Endothelial cell of umbilical vein (primary cell): ENCODE measurements at regions not wholly inside any gene's neighbourhood (a gene's known extent, or its start where the extent isn't known, plus 50 kb on each side); places are given as distances from the start of the nearest gene placed in this dataset.
"Not testable (repeated sequence)": the region's sequence is repeated elsewhere in the genome, so short reads cannot be mapped to it uniquely, and the experiment has no call there.

ENCODE experiments used
- BruUV-seq: library from RNA; stranded (reverse); fragments of 400-500 nt; replicated peaks from 2 replicates; lab custom pipeline; 2021; lab: Mats Ljungman, UMichigan
- CTCF ChIA-PET: fragments of 300-600, 350-600 bp; sonication (Branson Sonifier 250); formaldehyde crosslinking; loops from one replicate; lab custom pipeline; 2021; ENCODE audit warnings: antibody characterized with exemption, inconsistent platforms; lab: Charles Lee
- POLR2A ChIA-PET: fragments of 300-600, 350-600 bp; sonication (Branson Sonifier 250); formaldehyde crosslinking; loops from one replicate; lab custom pipeline; 2021; ENCODE audit warnings: antibody characterized with exemption, inconsistent platforms; lab: Charles Lee
- DNase-seq: peaks from one replicate; pipeline ENCODE4 v3.0.0-alpha.2; 2011; ENCODE audit warnings: low read depth, low spot score
- FAIRE-seq: peaks from 2 replicates; lab custom pipeline; 2011; peaks lifted over from hg19 to GRCh38; lab: Jason Lieb, UNC
- H2AFZ ChIP-seq: 2 replicates; pipeline ENCODE4 v1.6.0; 2012; ENCODE audit warnings: low read depth, low read length, control low read depth, inconsistent platforms
- H3K27ac ChIP-seq: 2 replicates; pipeline ENCODE4 v1.5.1; 2011; ENCODE audit warnings: low read depth, mild to moderate bottlenecking, control low read depth, low read length, moderate library complexity; ENCODE audit not compliant: insufficient read depth
- H3K27me3 ChIP-seq, 2 experiments: 2 replicates each; pipeline versions ENCODE4 v1.6.0 to v1.6.1; 2011; ENCODE audit warnings: low read length in 2 of 2, mixed read lengths in 1 of 2; ENCODE audit not compliant: control insufficient read depth in 2 of 2, insufficient read depth in 2 of 2
- H3K36me3 ChIP-seq, 2 experiments: 2 replicates in 1 of 2; 3 replicates in 1 of 2; pipeline ENCODE4 v1.5.1; 2011; ENCODE audit warnings: low read length in 2 of 2, mild to moderate bottlenecking in 1 of 2, moderate library complexity in 1 of 2; ENCODE audit not compliant: control insufficient read depth in 2 of 2, insufficient read depth in 2 of 2; ENCODE audit errors: extremely low read depth in 1 of 2
- H3K4me1 ChIP-seq: 3 replicates; pipeline ENCODE4 v1.5.1; 2011; ENCODE audit warnings: mild to moderate bottlenecking, low read length; ENCODE audit not compliant: control insufficient read depth, insufficient read depth; ENCODE audit errors: extremely low read depth
- H3K4me2 ChIP-seq: 2 replicates; pipeline ENCODE4 v1.6.1; 2011; ENCODE audit warnings: low read length, control low read depth, mixed read lengths; ENCODE audit not compliant: insufficient read depth
- H3K4me3 ChIP-seq, 3 experiments: fragments of 200-600 bp in 1 of 3; sonication (generic), shearing (Covaris generic) in 1 of 3; replicated peaks in 1 of 3; 2 replicates each; pipeline ENCODE4 v1.5.1; 2011 to 2016; ENCODE audit warnings: control low read depth in 3 of 3, low read length in 3 of 3, mild to moderate bottlenecking in 2 of 3, inconsistent platforms in 1 of 3, low read depth in 1 of 3, moderate library complexity in 1 of 3; ENCODE audit not compliant: insufficient read depth in 1 of 3
- H3K79me2 ChIP-seq: 2 replicates; pipeline ENCODE4 v1.6.0; 2012; ENCODE audit warnings: low read length, inconsistent platforms; ENCODE audit not compliant: control insufficient read depth, insufficient read depth
- H3K9ac ChIP-seq: replicated peaks from 2 replicates; pipeline ENCODE3; 2011; ENCODE audit warnings: low read length, control low read depth; ENCODE audit not compliant: insufficient read depth; ENCODE audit errors: extremely low read depth
- H3K9me1 ChIP-seq: replicated peaks from 3 replicates; pipeline ENCODE4 v1.6.0; 2011; ENCODE audit warnings: mild to moderate bottlenecking, low read length; ENCODE audit not compliant: control insufficient read depth, insufficient read depth; ENCODE audit errors: extremely low read depth
- H3K9me3 ChIP-seq: replicated peaks from 2 replicates; pipeline ENCODE4 v1.5.1; 2012; ENCODE audit warnings: low read length, inconsistent platforms; ENCODE audit not compliant: control insufficient read depth, insufficient read depth
- H4K20me1 ChIP-seq: replicated peaks from 2 replicates; pipeline ENCODE3; 2011; ENCODE audit warnings: mild to moderate bottlenecking, low read length; ENCODE audit not compliant: control insufficient read depth, insufficient read depth; ENCODE audit errors: extremely low read depth
- EZH2 ChIP-seq: IDR thresholded peaks from 2 replicates; pipeline ENCODE4 v1.6.1; 2012; ENCODE audit warnings: borderline replicate concordance, low read depth, mild to moderate bottlenecking, moderate library complexity, low read length, inconsistent platforms; ENCODE audit not compliant: severe bottlenecking
- FOS ChIP-seq: IDR thresholded peaks from 2 replicates; pipeline ENCODE4 v1.6.1; 2011; ENCODE audit warnings: mild to moderate bottlenecking, low read length, moderate library complexity, borderline replicate concordance; ENCODE audit not compliant: insufficient read depth
- GATA2 ChIP-seq: IDR thresholded peaks from 2 replicates; pipeline ENCODE4 v1.7.0; 2011; ENCODE audit warnings: low read depth, mild to moderate bottlenecking, moderate library complexity, mixed read lengths, low read length; ENCODE audit not compliant: insufficient read length, insufficient read depth
- JUN ChIP-seq: IDR thresholded peaks from 2 replicates; pipeline ENCODE4 v1.6.1; 2011; ENCODE audit warnings: borderline replicate concordance, low read depth; ENCODE audit not compliant: insufficient read length, insufficient read depth
- MYC ChIP-seq: IDR thresholded peaks from one replicate; pipeline ENCODE4 v1.6.1; 2011; ENCODE audit warnings: mild to moderate bottlenecking, low read depth, low read length
- POLR2A ChIP-seq: IDR thresholded peaks from 2 replicates; pipeline ENCODE4 v1.6.1; 2012; ENCODE audit warnings: low read depth, mild to moderate bottlenecking, control low read depth, low read length
- POLR2AphosphoS5 ChIP-seq: IDR thresholded peaks from 2 replicates; pipeline ENCODE4 v1.6.1; 2012; ENCODE audit warnings: low read depth, mild to moderate bottlenecking, control low read depth, low read length, moderate library complexity; ENCODE audit not compliant: insufficient read depth
- dilution Hi-C: fragments of 300-500 bp; cut with MboI; formaldehyde crosslinking; loops from one replicate; pipeline ENCODE4 v1.15.0; 2019; ENCODE audit warnings: low sequenced_read_pairs; ENCODE audit not compliant: extremely low pct_ligation_motif_present
- intact Hi-C: fragments of 100-400 bp; cut with micrococcal nuclease; formaldehyde crosslinking; loops from one replicate; pipeline ENCODE4 v1.10.0; 2022
- TF ChIP-seq, protein P1 (sequence below), 2 donors: IDR thresholded peaks; 1 replicate in 1 of 2; 2 replicates in 1 of 2; pipeline ENCODE4 v1.5.1; 2011; ENCODE audit warnings: low read length in 2 of 2, mild to moderate bottlenecking in 2 of 2, moderate library complexity in 2 of 2, control low read depth in 1 of 2, inconsistent platforms in 1 of 2, low read depth in 1 of 2; ENCODE audit not compliant: insufficient read depth in 1 of 2; ENCODE audit errors: extremely low read depth in 1 of 2
- TF ChIP-seq, protein P2 (sequence below): IDR thresholded peaks from 2 replicates; pipeline ENCODE4 v1.6.1; 2011; ENCODE audit not compliant: insufficient read depth, insufficient read length

DNA sequence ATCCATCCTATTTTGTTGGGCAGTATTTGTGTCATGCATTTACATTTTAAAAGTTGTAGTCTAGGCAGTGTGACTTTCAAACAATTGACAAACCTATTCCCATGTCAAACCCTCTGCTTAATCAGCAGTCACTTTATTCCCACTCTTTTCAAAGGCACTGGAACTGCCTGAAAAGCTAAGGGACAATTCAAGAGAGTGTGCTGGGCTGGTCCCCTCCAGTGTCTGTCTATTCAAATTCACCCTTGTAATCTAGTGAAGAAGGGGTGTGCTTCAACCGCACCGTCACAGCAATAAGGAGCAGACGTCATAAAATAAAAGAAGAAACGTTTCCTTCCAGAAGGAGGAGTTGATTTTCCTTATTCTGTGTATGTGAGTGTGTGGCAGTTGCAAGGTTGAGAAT, 197.0 kb upstream of the MAD2L1 start:
- no peak overlapping the region for H3K9ac ChIP-seq
- no peak for FAIRE-seq
- H3K27me3 ChIP-seq, result no peaks in the 10 kb centered on the region
- no peak for TF ChIP-seq JUN
- no peaks in the 10 kb centered on the region for H3K9me3 ChIP-seq
- intact Hi-C loops, result no loop called here
- H3K27ac ChIP-seq, result no peak overlapping the region
- no peak overlapping the region for H3K4me2 ChIP-seq
- no peaks in the 10 kb centered on the region for H3K79me2 ChIP-seq
- H4K20me1 ChIP-seq, result no peaks in the 10 kb centered on the region
- ChIA-PET POLR2A (no interaction called here), CTCF (no interaction called here)
- no peaks in the 10 kb centered on the region for H3K4me1 ChIP-seq
- no peak overlapping the region for H3K4me3 ChIP-seq
- no peak overlapping the region for H2AFZ ChIP-seq
- dilution Hi-C loops, result no loop called here
- no peaks in the 10 kb centered on the region for H3K9me1 ChIP-seq
- no peaks in the 10 kb centered on the region for H3K36me3 ChIP-seq
- no TSS peak for BruUV-seq
- no peak for DNase-seq

DNA sequence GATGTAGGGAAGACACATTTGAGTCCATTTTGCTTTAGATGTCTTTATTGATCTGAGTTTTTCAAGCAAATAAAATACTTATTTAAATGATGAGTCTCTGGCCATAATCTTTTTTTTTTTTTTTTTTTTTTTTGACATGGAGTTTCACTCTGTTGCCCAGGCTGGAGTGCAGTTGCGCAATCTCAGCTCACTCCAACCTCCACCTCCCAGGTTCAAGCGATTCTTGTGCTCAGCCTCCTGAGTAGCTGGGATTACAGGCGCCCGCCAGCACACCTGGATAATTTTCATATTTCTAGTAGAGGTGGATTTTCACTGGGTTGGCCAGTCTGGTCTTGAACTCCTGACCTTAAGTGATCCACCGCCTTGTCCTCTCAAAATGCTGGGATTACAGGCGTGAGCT, 194.5 kb upstream of the MAD2L1 start:
- POLR2A ChIA-PET, result no interaction called here
- H3K79me2 ChIP-seq, result no peaks in the 10 kb centered on the region
- H3K36me3 ChIP-seq, result no peaks in the 10 kb centered on the region
- H3K9me1 ChIP-seq, result no peaks in the 10 kb centered on the region
- FAIRE-seq, result no peak
- CTCF ChIA-PET, result no interaction called here
- no peak overlapping the region for H3K9ac ChIP-seq
- intact Hi-C loops (no loop called here), dilution Hi-C loops (no loop called here)
- no peaks in the 10 kb centered on the region for H3K27me3 ChIP-seq
- H3K4me3 ChIP-seq, result no peak overlapping the region
- no peak overlapping the region for H2AFZ ChIP-seq
- DNase-seq, result no peak
- no peaks in the 10 kb centered on the region for H3K4me1 ChIP-seq
- H3K27ac ChIP-seq, result no peak overlapping the region
- H4K20me1 ChIP-seq, result no peaks in the 10 kb centered on the region
- no peak overlapping the region for H3K4me2 ChIP-seq
- TF ChIP-seq GATA2 (no peak), MYC (no peak), JUN (no peak), EZH2 (no peak), POLR2AphosphoS5 (no peak), FOS (no peak), POLR2A (no peak)
- TF ChIP-seq, protein P1, sequence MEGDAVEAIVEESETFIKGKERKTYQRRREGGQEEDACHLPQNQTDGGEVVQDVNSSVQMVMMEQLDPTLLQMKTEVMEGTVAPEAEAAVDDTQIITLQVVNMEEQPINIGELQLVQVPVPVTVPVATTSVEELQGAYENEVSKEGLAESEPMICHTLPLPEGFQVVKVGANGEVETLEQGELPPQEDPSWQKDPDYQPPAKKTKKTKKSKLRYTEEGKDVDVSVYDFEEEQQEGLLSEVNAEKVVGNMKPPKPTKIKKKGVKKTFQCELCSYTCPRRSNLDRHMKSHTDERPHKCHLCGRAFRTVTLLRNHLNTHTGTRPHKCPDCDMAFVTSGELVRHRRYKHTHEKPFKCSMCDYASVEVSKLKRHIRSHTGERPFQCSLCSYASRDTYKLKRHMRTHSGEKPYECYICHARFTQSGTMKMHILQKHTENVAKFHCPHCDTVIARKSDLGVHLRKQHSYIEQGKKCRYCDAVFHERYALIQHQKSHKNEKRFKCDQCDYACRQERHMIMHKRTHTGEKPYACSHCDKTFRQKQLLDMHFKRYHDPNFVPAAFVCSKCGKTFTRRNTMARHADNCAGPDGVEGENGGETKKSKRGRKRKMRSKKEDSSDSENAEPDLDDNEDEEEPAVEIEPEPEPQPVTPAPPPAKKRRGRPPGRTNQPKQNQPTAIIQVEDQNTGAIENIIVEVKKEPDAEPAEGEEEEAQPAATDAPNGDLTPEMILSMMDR (IDR thresholded peaks at IDR 0.05; ENCODE audit: extremely low read depth in 1 of 2, insufficient read depth in 1 of 2, low read depth in 1 of 2, low read length in 2 of 2), result no peak
- TF ChIP-seq, protein P2, sequence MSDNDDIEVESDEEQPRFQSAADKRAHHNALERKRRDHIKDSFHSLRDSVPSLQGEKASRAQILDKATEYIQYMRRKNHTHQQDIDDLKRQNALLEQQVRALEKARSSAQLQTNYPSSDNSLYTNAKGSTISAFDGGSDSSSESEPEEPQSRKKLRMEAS, result no peak
- BruUV-seq, result no TSS peak
- no peaks in the 10 kb centered on the region for H3K9me3 ChIP-seq

DNA sequence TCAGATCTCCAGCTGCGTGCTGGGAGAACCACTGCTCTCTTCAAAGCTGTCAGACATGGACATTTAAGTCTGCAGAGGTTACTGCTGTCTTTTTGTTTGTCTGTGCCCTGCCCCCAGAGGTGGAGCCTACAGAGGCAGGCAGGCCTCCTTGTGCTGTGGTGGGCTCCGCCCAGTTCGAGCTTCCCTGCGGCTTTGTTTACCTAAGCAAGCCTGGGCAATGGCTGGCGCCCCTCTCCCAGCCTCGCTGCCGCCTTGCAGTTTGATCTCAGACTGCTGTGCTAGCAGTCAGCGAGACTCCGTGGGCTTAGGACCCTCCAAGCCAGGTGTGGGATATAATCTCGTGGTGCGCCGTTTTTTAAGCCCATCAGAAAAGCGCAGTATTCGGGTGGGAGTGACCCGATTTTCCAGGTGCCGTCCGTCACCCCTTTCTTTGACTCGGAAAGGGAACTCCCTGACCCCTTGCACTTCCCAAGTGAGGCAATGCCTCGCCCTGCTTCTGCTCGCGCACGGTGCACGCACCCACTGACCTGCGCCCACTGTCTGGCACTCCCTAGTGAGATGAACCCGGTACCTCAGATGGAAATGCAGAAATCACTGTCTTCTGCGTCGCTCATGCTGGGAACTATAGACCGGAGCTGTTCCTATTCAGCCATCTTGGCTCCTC, 189.6 kb upstream of the MAD2L1 start:
- H3K9ac ChIP-seq, H3K4me2 ChIP-seq, H3K9me1 ChIP-seq, CTCF ChIA-PET, H3K27me3 ChIP-seq, H2AFZ ChIP-seq, H3K4me1 ChIP-seq, H3K9me3 ChIP-seq, BruUV-seq, H3K79me2 ChIP-seq, POLR2A ChIA-PET, H3K4me3 ChIP-seq, intact Hi-C loops, H3K36me3 ChIP-seq, DNase-seq, H3K27ac ChIP-seq, dilution Hi-C loops, FAIRE-seq, H4K20me1 ChIP-seq: not testable (repeated sequence)
